Ishikawa (cell line): ENCODE measurements at regions not wholly inside any gene's neighbourhood (a gene's known extent, or its start where the extent isn't known, plus 50 kb on each side); places are given as distances from the start of the nearest gene placed in this dataset.

Experiments
- CREB1 ChIP-seq: IDR thresholded peaks from 2 replicates; pipeline ENCODE4 v1.6.1; 2012; ENCODE audit warnings: low read depth
- EGR1 ChIP-seq: IDR thresholded peaks from 2 replicates; pipeline ENCODE4 v1.6.1; 2012
- EP300 ChIP-seq: IDR thresholded peaks from 2 replicates; pipeline ENCODE4 v1.6.1; 2012; ENCODE audit warnings: borderline replicate concordance
- FOXM1 ChIP-seq: IDR thresholded peaks from 2 replicates; pipeline ENCODE4 v1.6.1; 2012; ENCODE audit warnings: low read depth, borderline replicate concordance
- NFIC ChIP-seq: IDR thresholded peaks from 2 replicates; pipeline ENCODE4 v1.6.1; 2012
- RAD21 ChIP-seq: IDR thresholded peaks from 2 replicates; pipeline ENCODE4 v1.6.1; 2012; ENCODE audit warnings: low read depth
- REST ChIP-seq: IDR thresholded peaks from 2 replicates; pipeline ENCODE4 v1.6.1; 2012; ENCODE audit warnings: low read depth, mild to moderate bottlenecking
- TAF1 ChIP-seq: IDR thresholded peaks from 2 replicates; pipeline ENCODE4 v1.6.1; 2012; ENCODE audit warnings: low read depth, mild to moderate bottlenecking
- TCF12 ChIP-seq: IDR thresholded peaks from 2 replicates; pipeline ENCODE4 v1.6.1; 2012; ENCODE audit warnings: low read depth
- TEAD4 ChIP-seq: IDR thresholded peaks from 2 replicates; pipeline ENCODE4 v1.6.1; 2012
- YY1 ChIP-seq: IDR thresholded peaks from 2 replicates; pipeline ENCODE4 v1.6.1; 2012; ENCODE audit warnings: low read depth
- TF ChIP-seq, protein P1 (sequence below): IDR thresholded peaks from 2 replicates; pipeline ENCODE4 v1.6.1; 2012
- TF ChIP-seq, protein P2 (sequence below): IDR thresholded peaks from 2 replicates; pipeline ENCODE4 v1.6.1; 2012

DNA sequence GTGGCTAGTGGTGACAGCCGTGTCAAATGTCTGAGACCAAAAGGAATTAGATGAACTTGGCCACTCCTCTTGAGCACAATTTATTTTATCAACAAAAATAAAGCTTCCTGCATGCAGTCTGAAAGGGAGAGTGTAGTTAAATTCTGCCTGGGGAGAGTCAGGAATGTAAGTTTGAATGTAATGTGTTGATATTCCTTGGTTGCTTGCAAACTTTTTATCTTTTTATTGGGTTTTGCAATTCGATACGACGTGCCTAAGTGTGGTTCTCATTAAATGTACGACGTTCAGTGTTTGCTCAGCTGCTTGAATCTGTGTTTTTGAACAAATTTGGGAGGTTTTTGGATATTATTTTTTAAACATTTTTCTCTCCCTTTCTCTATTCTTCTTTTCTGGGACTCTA, 839.9 kb downstream of the CCSER2 start:
- TF ChIP-seq YY1 = no peak
- TF ChIP-seq, protein P1, sequence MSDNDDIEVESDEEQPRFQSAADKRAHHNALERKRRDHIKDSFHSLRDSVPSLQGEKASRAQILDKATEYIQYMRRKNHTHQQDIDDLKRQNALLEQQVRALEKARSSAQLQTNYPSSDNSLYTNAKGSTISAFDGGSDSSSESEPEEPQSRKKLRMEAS = no peak
- no peak for TF ChIP-seq FOXM1
- no peak for TF ChIP-seq REST
- TF ChIP-seq CREB1 = no peak
- no peak for TF ChIP-seq TEAD4
- no peak for TF ChIP-seq TAF1
- TF ChIP-seq RAD21 = no peak
- TF ChIP-seq EGR1 = no peak
- no peak for TF ChIP-seq TCF12
- TF ChIP-seq, protein P2, sequence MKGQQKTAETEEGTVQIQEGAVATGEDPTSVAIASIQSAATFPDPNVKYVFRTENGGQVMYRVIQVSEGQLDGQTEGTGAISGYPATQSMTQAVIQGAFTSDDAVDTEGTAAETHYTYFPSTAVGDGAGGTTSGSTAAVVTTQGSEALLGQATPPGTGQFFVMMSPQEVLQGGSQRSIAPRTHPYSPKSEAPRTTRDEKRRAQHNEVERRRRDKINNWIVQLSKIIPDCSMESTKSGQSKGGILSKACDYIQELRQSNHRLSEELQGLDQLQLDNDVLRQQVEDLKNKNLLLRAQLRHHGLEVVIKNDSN = no peak
- TF ChIP-seq EP300 = no peak
- TF ChIP-seq NFIC = no peak
